Endothelial cell of umbilical vein (primary cell): ENCODE measurements at regions not wholly inside any gene's neighbourhood (a gene's known extent, or its start where the extent isn't known, plus 50 kb on each side); places are given as distances from the start of the nearest gene placed in this dataset.
A peak's percentile ranks its signal among the peaks of the same experiment; 100 is the strongest.

ENCODE experiments used
- BruUV-seq: library from RNA; stranded (reverse); fragments of 400-500 nt; replicated peaks from 2 replicates; lab custom pipeline; 2021; lab: Mats Ljungman, UMichigan
- CTCF ChIA-PET: fragments of 300-600, 350-600 bp; sonication (Branson Sonifier 250); formaldehyde crosslinking; loops from one replicate; lab custom pipeline; 2021; ENCODE audit warnings: antibody characterized with exemption, inconsistent platforms; lab: Charles Lee
- POLR2A ChIA-PET: fragments of 300-600, 350-600 bp; sonication (Branson Sonifier 250); formaldehyde crosslinking; loops from one replicate; lab custom pipeline; 2021; ENCODE audit warnings: antibody characterized with exemption, inconsistent platforms; lab: Charles Lee
- DNase-seq: peaks from one replicate; pipeline ENCODE4 v3.0.0-alpha.2; 2011; ENCODE audit warnings: low read depth, low spot score
- FAIRE-seq: peaks from 2 replicates; lab custom pipeline; 2011; peaks lifted over from hg19 to GRCh38; lab: Jason Lieb, UNC
- H2AFZ ChIP-seq: 2 replicates; pipeline ENCODE4 v1.6.0; 2012; ENCODE audit warnings: low read depth, low read length, control low read depth, inconsistent platforms
- H3K27ac ChIP-seq: 2 replicates; pipeline ENCODE4 v1.5.1; 2011; ENCODE audit warnings: low read depth, mild to moderate bottlenecking, control low read depth, low read length, moderate library complexity; ENCODE audit not compliant: insufficient read depth
- H3K27me3 ChIP-seq, 2 experiments: 2 replicates each; pipeline versions ENCODE4 v1.6.0 to v1.6.1; 2011; ENCODE audit warnings: low read length in 2 of 2, mixed read lengths in 1 of 2; ENCODE audit not compliant: control insufficient read depth in 2 of 2, insufficient read depth in 2 of 2
- H3K36me3 ChIP-seq, 2 experiments: 2 replicates in 1 of 2; 3 replicates in 1 of 2; pipeline ENCODE4 v1.5.1; 2011; ENCODE audit warnings: low read length in 2 of 2, mild to moderate bottlenecking in 1 of 2, moderate library complexity in 1 of 2; ENCODE audit not compliant: control insufficient read depth in 2 of 2, insufficient read depth in 2 of 2; ENCODE audit errors: extremely low read depth in 1 of 2
- H3K4me1 ChIP-seq: 3 replicates; pipeline ENCODE4 v1.5.1; 2011; ENCODE audit warnings: mild to moderate bottlenecking, low read length; ENCODE audit not compliant: control insufficient read depth, insufficient read depth; ENCODE audit errors: extremely low read depth
- H3K4me2 ChIP-seq: 2 replicates; pipeline ENCODE4 v1.6.1; 2011; ENCODE audit warnings: low read length, control low read depth, mixed read lengths; ENCODE audit not compliant: insufficient read depth
- H3K4me3 ChIP-seq, 3 experiments: fragments of 200-600 bp in 1 of 3; sonication (generic), shearing (Covaris generic) in 1 of 3; replicated peaks in 1 of 3; 2 replicates each; pipeline ENCODE4 v1.5.1; 2011 to 2016; ENCODE audit warnings: control low read depth in 3 of 3, low read length in 3 of 3, mild to moderate bottlenecking in 2 of 3, inconsistent platforms in 1 of 3, low read depth in 1 of 3, moderate library complexity in 1 of 3; ENCODE audit not compliant: insufficient read depth in 1 of 3
- H3K79me2 ChIP-seq: 2 replicates; pipeline ENCODE4 v1.6.0; 2012; ENCODE audit warnings: low read length, inconsistent platforms; ENCODE audit not compliant: control insufficient read depth, insufficient read depth
- H3K9ac ChIP-seq: replicated peaks from 2 replicates; pipeline ENCODE3; 2011; ENCODE audit warnings: low read length, control low read depth; ENCODE audit not compliant: insufficient read depth; ENCODE audit errors: extremely low read depth
- H3K9me1 ChIP-seq: replicated peaks from 3 replicates; pipeline ENCODE4 v1.6.0; 2011; ENCODE audit warnings: mild to moderate bottlenecking, low read length; ENCODE audit not compliant: control insufficient read depth, insufficient read depth; ENCODE audit errors: extremely low read depth
- H3K9me3 ChIP-seq: replicated peaks from 2 replicates; pipeline ENCODE4 v1.5.1; 2012; ENCODE audit warnings: low read length, inconsistent platforms; ENCODE audit not compliant: control insufficient read depth, insufficient read depth
- H4K20me1 ChIP-seq: replicated peaks from 2 replicates; pipeline ENCODE3; 2011; ENCODE audit warnings: mild to moderate bottlenecking, low read length; ENCODE audit not compliant: control insufficient read depth, insufficient read depth; ENCODE audit errors: extremely low read depth
- CTCF ChIP-seq, 2 donors: IDR thresholded peaks; 1 replicate in 1 of 2; 2 replicates in 1 of 2; pipeline ENCODE4 v1.5.1; 2011; ENCODE audit warnings: low read length in 2 of 2, mild to moderate bottlenecking in 2 of 2, moderate library complexity in 2 of 2, control low read depth in 1 of 2, inconsistent platforms in 1 of 2, low read depth in 1 of 2; ENCODE audit not compliant: insufficient read depth in 1 of 2; ENCODE audit errors: extremely low read depth in 1 of 2
- EZH2 ChIP-seq: IDR thresholded peaks from 2 replicates; pipeline ENCODE4 v1.6.1; 2012; ENCODE audit warnings: borderline replicate concordance, low read depth, mild to moderate bottlenecking, moderate library complexity, low read length, inconsistent platforms; ENCODE audit not compliant: severe bottlenecking
- FOS ChIP-seq: IDR thresholded peaks from 2 replicates; pipeline ENCODE4 v1.6.1; 2011; ENCODE audit warnings: mild to moderate bottlenecking, low read length, moderate library complexity, borderline replicate concordance; ENCODE audit not compliant: insufficient read depth
- GATA2 ChIP-seq: IDR thresholded peaks from 2 replicates; pipeline ENCODE4 v1.7.0; 2011; ENCODE audit warnings: low read depth, mild to moderate bottlenecking, moderate library complexity, mixed read lengths, low read length; ENCODE audit not compliant: insufficient read length, insufficient read depth
- JUN ChIP-seq: IDR thresholded peaks from 2 replicates; pipeline ENCODE4 v1.6.1; 2011; ENCODE audit warnings: borderline replicate concordance, low read depth; ENCODE audit not compliant: insufficient read length, insufficient read depth
- MAX ChIP-seq: IDR thresholded peaks from 2 replicates; pipeline ENCODE4 v1.6.1; 2011; ENCODE audit not compliant: insufficient read depth, insufficient read length
- MYC ChIP-seq: IDR thresholded peaks from one replicate; pipeline ENCODE4 v1.6.1; 2011; ENCODE audit warnings: mild to moderate bottlenecking, low read depth, low read length
- POLR2A ChIP-seq: IDR thresholded peaks from 2 replicates; pipeline ENCODE4 v1.6.1; 2012; ENCODE audit warnings: low read depth, mild to moderate bottlenecking, control low read depth, low read length
- POLR2AphosphoS5 ChIP-seq: IDR thresholded peaks from 2 replicates; pipeline ENCODE4 v1.6.1; 2012; ENCODE audit warnings: low read depth, mild to moderate bottlenecking, control low read depth, low read length, moderate library complexity; ENCODE audit not compliant: insufficient read depth
- dilution Hi-C: fragments of 300-500 bp; cut with MboI; formaldehyde crosslinking; loops from one replicate; pipeline ENCODE4 v1.15.0; 2019; ENCODE audit warnings: low sequenced_read_pairs; ENCODE audit not compliant: extremely low pct_ligation_motif_present
- intact Hi-C: fragments of 100-400 bp; cut with micrococcal nuclease; formaldehyde crosslinking; loops from one replicate; pipeline ENCODE4 v1.10.0; 2022

GRCh38 chr13:58467176-58467575 is 835.6 kb downstream of the PCDH17 start:
- intact Hi-C loops (no loop called here), dilution Hi-C loops (no loop called here)
- no peaks in the 10 kb centered on the region for H3K79me2 ChIP-seq
- H3K4me3 ChIP-seq: no peak overlapping the region
- ChIA-PET CTCF (no interaction called here), POLR2A (no interaction called here)
- no peaks in the 10 kb centered on the region for H3K27me3 ChIP-seq
- H3K4me1 ChIP-seq: peaks cover 3% of the 10 kb centered on the region
- DNase-seq (no peak), FAIRE-seq (no peak)
- no peaks in the 10 kb centered on the region for H3K9me1 ChIP-seq
- BruUV-seq: no TSS peak
- no peak overlapping the region for H2AFZ ChIP-seq
- H3K9ac ChIP-seq: no peak overlapping the region
- H3K36me3 ChIP-seq: no peaks in the 10 kb centered on the region
- no peaks in the 10 kb centered on the region for H4K20me1 ChIP-seq
- no peak overlapping the region for H3K27ac ChIP-seq
- TF ChIP-seq GATA2: no peak
- no peak for TF ChIP-seq MAX
- TF ChIP-seq POLR2A: no peak
- TF ChIP-seq EZH2: no peak
- no peaks in the 10 kb centered on the region for H3K9me3 ChIP-seq
- no peak overlapping the region for H3K4me2 ChIP-seq

GRCh38 chr13:58472483-58472882 is 840.9 kb downstream of the PCDH17 start:
- H3K4me2 ChIP-seq: no peak overlapping the region
- FAIRE-seq (no peak), DNase-seq (peak; percentile 46)
- H3K79me2 ChIP-seq: no peaks in the 10 kb centered on the region
- no peak overlapping the region for H3K27ac ChIP-seq
- H4K20me1 ChIP-seq: no peaks in the 10 kb centered on the region
- H3K9me1 ChIP-seq: no peaks in the 10 kb centered on the region
- H3K4me1 ChIP-seq: peaks cover 8% of the 10 kb centered on the region
- no peaks in the 10 kb centered on the region for H3K27me3 ChIP-seq
- no peak for TF ChIP-seq MYC
- TF ChIP-seq JUN: no peak
- no peak for TF ChIP-seq POLR2AphosphoS5
- no peak for TF ChIP-seq POLR2A
- peak; percentile 67 for TF ChIP-seq GATA2
- TF ChIP-seq EZH2: no peak
- no peak for TF ChIP-seq MAX
- TF ChIP-seq FOS: peak; percentile 55
- no peak for TF ChIP-seq CTCF (IDR thresholded peaks at IDR 0.05; ENCODE audit: extremely low read depth in 1 of 2, insufficient read depth in 1 of 2, low read depth in 1 of 2, low read length in 2 of 2)
- POLR2A ChIA-PET: no interaction called here
- no peak overlapping the region for H3K9ac ChIP-seq
- H3K36me3 ChIP-seq: no peaks in the 10 kb centered on the region
- no peaks in the 10 kb centered on the region for H3K9me3 ChIP-seq
- dilution Hi-C loops: no loop called here
- peak overlapping the region; percentile 26 for H2AFZ ChIP-seq
- H3K4me3 ChIP-seq: no peak overlapping the region
- CTCF ChIA-PET: no interaction called here
- intact Hi-C loops: no loop called here
- BruUV-seq: no TSS peak
